Activated T-helper 1 cell treated with anti-CD3 and anti-CD28 coated beads, Interleukin-12 subunit alpha, Interleukin-12 subunit beta, Interleukin-2, Interleukin-4 antibody, amounts not matched to agents 30 ng/mL and 10 ng/mL and 1 ng/mL, durations not matched to agents 14 hours and 24 hours and 36 hours (primary cell): ENCODE measurements at regions not wholly inside any gene's neighbourhood (a gene's known extent, or its start where the extent isn't known, plus 50 kb on each side); places are given as distances from the start of the nearest gene placed in this dataset.
"Not testable (repeated sequence)": the region's sequence is repeated elsewhere in the genome, so short reads cannot be mapped to it uniquely, and the experiment has no call there.

ENCODE experiments used
- DNase-seq: peaks from one replicate; pipeline ENCODE4 v3.0.0; 2021; ENCODE audit warnings: low spot score
- H3K27ac Mint-ChIP-seq: one replicate; pipeline ENCODE4 v1.8.0; 2021; ENCODE audit warnings: mild to moderate bottlenecking, mixed read lengths
- H3K27me3 Mint-ChIP-seq: one replicate; pipeline ENCODE4 v1.8.0; 2022; ENCODE audit warnings: mild to moderate bottlenecking, moderate library complexity, mixed read lengths; ENCODE audit not compliant: insufficient read depth
- H3K36me3 Mint-ChIP-seq: one replicate; pipeline ENCODE4 v1.8.0; 2021; ENCODE audit warnings: low read depth, mixed read lengths
- H3K4me1 Mint-ChIP-seq: one replicate; pipeline ENCODE4 v1.8.0; 2021; ENCODE audit warnings: low read depth, mixed read lengths
- H3K4me3 Mint-ChIP-seq: one replicate; pipeline ENCODE4 v1.8.0; 2021; ENCODE audit warnings: mild to moderate bottlenecking, moderate library complexity, mixed read lengths
- H3K9me3 Mint-ChIP-seq: one replicate; pipeline ENCODE4 v1.8.0; 2021; ENCODE audit warnings: mixed read lengths
- intact Hi-C: fragments of 100-400 bp; cut with micrococcal nuclease; formaldehyde crosslinking; loops from one replicate; pipeline ENCODE4 v1.15.1; 2024

- no peak for DNase-seq
- no peak overlapping the region for H3K27ac Mint-ChIP-seq
- H3K27me3 Mint-ChIP-seq, result peaks cover 9% of the 10 kb centered on the region
- peaks cover 33% of the 10 kb centered on the region for H3K4me1 Mint-ChIP-seq
- H3K9me3 Mint-ChIP-seq, result peaks cover 1% of the 10 kb centered on the region
- peaks cover 1% of the 10 kb centered on the region for H3K36me3 Mint-ChIP-seq
- no peak overlapping the region for H3K4me3 Mint-ChIP-seq
- intact Hi-C loops, result no loop called here
Observed at GRCh38 chr3:152122851-152123250, 145.9 kb upstream of the MBNL1 start.

- intact Hi-C loops, result no loop called here
- H3K4me1 Mint-ChIP-seq, result peaks cover 33% of the 10 kb centered on the region
- peaks cover 1% of the 10 kb centered on the region for H3K36me3 Mint-ChIP-seq
- H3K27me3 Mint-ChIP-seq, result peaks cover 12% of the 10 kb centered on the region
- no peak for DNase-seq
- H3K9me3 Mint-ChIP-seq, result no peaks in the 10 kb centered on the region
- no peak overlapping the region for H3K4me3 Mint-ChIP-seq
- no peak overlapping the region for H3K27ac Mint-ChIP-seq
Observed at GRCh38 chr3:152123457-152123856, 145.3 kb upstream of the MBNL1 start.

GRCh38 chr3:152126260-152126659 is 142.5 kb upstream of the MBNL1 start:
- Mint-ChIP-seq H3K27me3 (peaks cover 16% of the 10 kb centered on the region), H3K4me1 (peaks cover 28% of the 10 kb centered on the region), H3K27ac (no peak overlapping the region), H3K9me3 (no peaks in the 10 kb centered on the region), H3K36me3 (peaks cover 1% of the 10 kb centered on the region), H3K4me3 (no peak overlapping the region)
- intact Hi-C loops, result no loop called here
- DNase-seq, result no peak

DNA sequence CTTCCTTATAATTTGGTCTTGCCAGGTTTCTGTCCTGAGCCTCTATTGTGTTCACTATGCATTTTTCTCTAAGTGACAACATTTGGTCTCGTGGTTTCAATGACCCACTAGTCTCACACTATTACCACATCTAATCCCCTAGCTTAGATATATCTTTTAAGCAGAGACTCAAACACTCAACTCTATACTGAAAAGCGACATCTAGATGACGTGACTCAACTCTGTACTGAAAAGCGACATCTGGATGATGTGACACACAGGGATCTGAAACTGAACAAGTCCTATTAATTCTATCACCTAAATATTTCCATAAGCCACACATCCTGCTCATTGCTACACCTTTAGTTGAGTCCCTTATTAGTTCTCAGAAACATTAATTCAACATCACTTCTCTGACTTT is 141.7 kb upstream of the MBNL1 start:
- peaks cover 28% of the 10 kb centered on the region for H3K4me1 Mint-ChIP-seq
- H3K4me3 Mint-ChIP-seq, result no peak overlapping the region
- H3K9me3 Mint-ChIP-seq, result no peaks in the 10 kb centered on the region
- H3K36me3 Mint-ChIP-seq, result peaks cover 1% of the 10 kb centered on the region
- peak overlapping the region; percentile 49 for H3K27ac Mint-ChIP-seq
- peaks cover 19% of the 10 kb centered on the region for H3K27me3 Mint-ChIP-seq
- intact Hi-C loops, result loop anchor here (1.0 kb wide), 4 partner anchors 66 to 811 kb away; partner anchors contain the start of gene GPR87
- no peak for DNase-seq

DNA sequence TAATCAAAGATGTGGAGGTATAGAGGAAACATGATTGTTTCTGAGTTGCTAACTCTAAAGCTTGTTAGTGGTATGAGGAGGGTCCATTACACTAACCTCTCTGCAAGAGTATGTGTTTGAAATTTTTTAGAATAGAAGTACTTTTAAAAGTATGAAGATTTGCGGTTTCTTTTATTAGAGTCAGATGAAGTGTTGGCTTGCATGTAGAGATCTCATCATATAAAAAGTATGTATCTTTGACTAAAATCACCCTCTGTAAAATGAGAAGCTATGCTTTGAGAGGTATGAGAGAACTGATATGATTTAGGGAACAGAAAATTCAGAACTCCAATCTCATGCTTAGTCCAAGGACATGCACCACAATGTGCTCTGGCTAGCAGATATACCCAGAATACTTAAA is 140.4 kb upstream of the MBNL1 start:
- Mint-ChIP-seq H3K4me3 (no peak overlapping the region), H3K4me1 (peaks cover 20% of the 10 kb centered on the region), H3K36me3 (no peaks in the 10 kb centered on the region), H3K27ac (no peak overlapping the region), H3K27me3 (peaks cover 22% of the 10 kb centered on the region), H3K9me3 (no peaks in the 10 kb centered on the region)
- intact Hi-C loops, result no loop called here
- DNase-seq, result no peak

- Mint-ChIP-seq H3K9me3 (peaks cover 4% of the 10 kb centered on the region), H3K4me3 (no peak overlapping the region), H3K27me3 (peaks cover 3% of the 10 kb centered on the region), H3K36me3 (no peaks in the 10 kb centered on the region), H3K4me1 (no peaks in the 10 kb centered on the region), H3K27ac (no peak overlapping the region)
- intact Hi-C loops, result no loop called here
- no peak for DNase-seq
Observed at GRCh38 chr3:152139651-152140050, 129.1 kb upstream of the MBNL1 start.

DNA sequence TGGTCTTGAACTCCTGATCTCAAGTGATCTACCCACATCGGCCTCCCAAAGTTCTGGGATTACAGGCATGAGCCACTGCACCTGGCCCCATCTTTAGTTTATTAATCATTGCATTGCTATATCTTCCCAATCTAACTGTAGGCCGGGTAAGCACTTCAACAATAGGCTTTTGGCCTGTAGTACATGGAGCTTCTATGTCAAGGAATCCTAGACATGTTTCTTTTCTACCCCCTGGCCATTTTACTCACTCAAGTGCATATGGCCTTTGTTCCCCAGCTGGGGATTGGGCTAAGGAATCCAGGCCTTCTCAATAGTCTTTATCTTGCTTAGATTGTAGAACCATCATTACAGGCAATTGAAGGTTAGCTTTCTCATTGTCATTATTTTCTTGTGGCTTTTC is 122.3 kb upstream of the MBNL1 start:
- H3K9me3 Mint-ChIP-seq, result no peaks in the 10 kb centered on the region
- intact Hi-C loops, result no loop called here
- no peak overlapping the region for H3K27ac Mint-ChIP-seq
- H3K36me3 Mint-ChIP-seq, result no peaks in the 10 kb centered on the region
- DNase-seq, result no peak
- no peak overlapping the region for H3K4me3 Mint-ChIP-seq
- H3K27me3 Mint-ChIP-seq, result peaks cover 1% of the 10 kb centered on the region
- peaks cover 35% of the 10 kb centered on the region for H3K4me1 Mint-ChIP-seq

GRCh38 chr3:152147748-152148147 is 121.0 kb upstream of the MBNL1 start:
- Mint-ChIP-seq H3K4me3 (no peak overlapping the region), H3K4me1 (peaks cover 37% of the 10 kb centered on the region), H3K9me3 (no peaks in the 10 kb centered on the region), H3K27me3 (peaks cover 1% of the 10 kb centered on the region), H3K36me3 (no peaks in the 10 kb centered on the region), H3K27ac (no peak overlapping the region)
- intact Hi-C loops, result no loop called here
- DNase-seq, result no peak

- intact Hi-C loops, result no loop called here
- Mint-ChIP-seq H3K36me3 (no peaks in the 10 kb centered on the region), H3K4me1 (peaks cover 37% of the 10 kb centered on the region)
Observed at GRCh38 chr3:152148579-152148978, 120.2 kb upstream of the MBNL1 start.

DNA sequence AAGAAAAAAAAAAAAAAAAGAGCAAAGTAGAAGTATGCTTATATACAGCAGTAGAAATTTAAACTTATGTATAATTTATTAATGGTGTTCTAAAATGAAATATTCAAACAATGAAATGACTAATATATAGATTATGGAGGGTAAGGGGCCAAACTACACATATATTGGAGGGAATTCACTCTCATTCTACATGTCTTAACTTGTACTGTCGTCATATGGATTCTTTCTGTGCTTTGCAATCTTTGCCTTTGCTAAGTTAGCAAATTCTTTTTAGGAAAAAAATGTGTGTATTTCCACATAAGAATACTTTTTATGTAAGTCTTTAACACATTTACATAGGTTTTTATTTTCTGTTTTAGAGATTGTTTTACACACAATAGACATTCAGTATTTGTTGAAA is 118.9 kb upstream of the MBNL1 start:
- no peak for DNase-seq
- peaks cover 37% of the 10 kb centered on the region for H3K4me1 Mint-ChIP-seq
- no peak overlapping the region for H3K27ac Mint-ChIP-seq
- no peak overlapping the region for H3K4me3 Mint-ChIP-seq
- no peaks in the 10 kb centered on the region for H3K36me3 Mint-ChIP-seq
- peaks cover 1% of the 10 kb centered on the region for H3K27me3 Mint-ChIP-seq
- intact Hi-C loops, result loop anchor here (5.0 kb wide), 1 partner anchor 37 kb away; no protein-coding TSS in a partner anchor
- H3K9me3 Mint-ChIP-seq, result no peaks in the 10 kb centered on the region

More at GRCh38 chr3:152148579-152148978, 120.2 kb upstream of the MBNL1 start:
- no peak overlapping the region for H3K4me3 Mint-ChIP-seq
- DNase-seq, result no peak
- H3K27ac Mint-ChIP-seq, result no peak overlapping the region
- no peaks in the 10 kb centered on the region for H3K9me3 Mint-ChIP-seq
- peaks cover 1% of the 10 kb centered on the region for H3K27me3 Mint-ChIP-seq

GRCh38 chr3:152151216-152151876 is 117.4 kb upstream of the MBNL1 start:
- peaks cover 37% of the 10 kb centered on the region for H3K4me1 Mint-ChIP-seq
- H3K4me3 Mint-ChIP-seq, result no peak overlapping the region
- no peaks in the 10 kb centered on the region for H3K36me3 Mint-ChIP-seq
- intact Hi-C loops, result loop anchor here (5.0 kb wide), 1 partner anchor 36 kb away; no protein-coding TSS in a partner anchor
- no peak overlapping the region for H3K27ac Mint-ChIP-seq
- H3K9me3 Mint-ChIP-seq, result no peaks in the 10 kb centered on the region
- no peak for DNase-seq
- peaks cover 1% of the 10 kb centered on the region for H3K27me3 Mint-ChIP-seq

GRCh38 chr3:152151877-152152765 is 116.6 kb upstream of the MBNL1 start:
- not testable (repeated sequence) for H3K9me3 Mint-ChIP-seq, H3K4me3 Mint-ChIP-seq, H3K36me3 Mint-ChIP-seq, DNase-seq, H3K27ac Mint-ChIP-seq, H3K27me3 Mint-ChIP-seq
- intact Hi-C loops, result loop anchor here (5.0 kb wide), 1 partner anchor 35 kb away; no protein-coding TSS in a partner anchor
- H3K4me1 Mint-ChIP-seq, result peaks cover 37% of the 10 kb centered on the region

- H3K9me3 Mint-ChIP-seq, DNase-seq, H3K27me3 Mint-ChIP-seq, H3K36me3 Mint-ChIP-seq, H3K27ac Mint-ChIP-seq, H3K4me3 Mint-ChIP-seq: not testable (repeated sequence)
- peaks cover 30% of the 10 kb centered on the region for H3K4me1 Mint-ChIP-seq
- intact Hi-C loops, result loop anchor here (5.0 kb wide), 1 partner anchor 34 kb away; no protein-coding TSS in a partner anchor
Observed at GRCh38 chr3:152153115-152153514, 115.6 kb upstream of the MBNL1 start.
